SK-N-MC (cell line): ENCODE measurements at regions not wholly inside any gene's neighbourhood (a gene's known extent, or its start where the extent isn't known, plus 50 kb on each side); places are given as distances from the start of the nearest gene placed in this dataset.

Source experiments
- EZH2 ChIP-seq: fragments of 200-600 bp; sonication (generic); IDR thresholded peaks from one replicate; pipeline ENCODE4 v1.6.1; 2017; ENCODE audit warnings: antibody characterized with exemption
- FOXP2 ChIP-seq: optimal IDR thresholded peaks from 2 replicates; pipeline ENCODE3; 2011; ENCODE audit warnings: mild to moderate bottlenecking, moderate library complexity; ENCODE audit not compliant: insufficient read depth; ENCODE audit errors: extremely low read length, control extremely low read depth
- POLR2AphosphoS5 ChIP-seq: IDR thresholded peaks from 2 replicates; pipeline ENCODE4 v1.6.1; 2012; ENCODE audit warnings: mild to moderate bottlenecking, low read depth, low read length, borderline replicate concordance

DNA sequence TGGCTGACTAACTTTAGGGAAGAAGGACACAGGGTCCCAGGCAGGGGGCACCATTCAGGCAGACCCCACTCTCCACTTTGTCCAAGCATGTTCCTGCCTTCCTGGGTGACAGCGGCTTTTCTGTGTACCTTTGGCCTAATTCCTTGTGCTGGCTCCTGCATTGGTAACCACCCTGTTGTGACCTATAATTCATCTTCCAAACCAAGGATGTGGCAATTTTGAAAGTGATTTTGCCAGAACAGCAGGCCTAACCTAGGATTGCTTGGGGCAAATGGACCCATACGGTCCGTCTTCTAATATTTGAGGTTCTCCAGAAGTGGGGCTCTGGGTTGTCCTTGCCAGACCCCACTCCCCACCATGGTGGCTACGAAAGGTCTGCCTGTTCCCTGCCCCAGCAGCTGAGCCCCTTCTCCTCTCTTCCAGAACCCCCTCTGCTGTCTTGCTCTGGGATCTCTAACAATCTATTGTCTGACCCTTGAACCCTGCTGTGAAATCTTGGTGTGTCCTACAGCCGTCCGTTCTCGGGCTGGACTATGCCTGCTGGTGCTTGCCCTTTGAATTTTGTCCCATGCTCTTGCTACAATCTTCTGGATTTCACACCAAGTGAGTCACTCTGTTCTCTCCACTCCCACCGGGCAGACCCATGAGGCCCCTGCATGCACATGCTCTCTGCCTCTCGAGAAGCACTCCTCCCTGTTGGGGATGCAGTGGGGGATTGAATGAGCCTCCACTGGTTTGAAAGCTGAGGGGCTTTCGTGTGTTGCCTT is 316.0 kb downstream of the CXCL12 start:
- TF ChIP-seq EZH2: no peak
- TF ChIP-seq POLR2AphosphoS5: no peak
- no peak for TF ChIP-seq FOXP2
